Kidney epithelial cell (primary cell): ENCODE measurements at regions not wholly inside any gene's neighbourhood (a gene's known extent, or its start where the extent isn't known, plus 50 kb on each side); places are given as distances from the start of the nearest gene placed in this dataset.

Experiments
- DNase-seq: peaks from one replicate; pipeline ENCODE4 v3.0.0-alpha.2; 2010; ENCODE audit warnings: low read depth
- H3K27me3 ChIP-seq: 2 replicates; pipeline ENCODE4 v1.6.0; 2011; ENCODE audit warnings: low read length; ENCODE audit not compliant: control insufficient read depth, insufficient read depth
- H3K36me3 ChIP-seq: 2 replicates; pipeline ENCODE4 v1.5.1; 2011; ENCODE audit warnings: low read length; ENCODE audit not compliant: control insufficient read depth, insufficient read depth
- H3K4me3 ChIP-seq: 2 replicates; pipeline ENCODE4 v1.5.1; 2011; ENCODE audit warnings: low read depth, mild to moderate bottlenecking, control low read depth, low read length
- TF ChIP-seq, protein P1 (sequence below): IDR thresholded peaks from 2 replicates; pipeline ENCODE4 v1.5.1; 2011; ENCODE audit warnings: mild to moderate bottlenecking, moderate library complexity, low read length, control low read depth, inconsistent platforms; ENCODE audit not compliant: insufficient read depth, poor library complexity, severe bottlenecking

DNA sequence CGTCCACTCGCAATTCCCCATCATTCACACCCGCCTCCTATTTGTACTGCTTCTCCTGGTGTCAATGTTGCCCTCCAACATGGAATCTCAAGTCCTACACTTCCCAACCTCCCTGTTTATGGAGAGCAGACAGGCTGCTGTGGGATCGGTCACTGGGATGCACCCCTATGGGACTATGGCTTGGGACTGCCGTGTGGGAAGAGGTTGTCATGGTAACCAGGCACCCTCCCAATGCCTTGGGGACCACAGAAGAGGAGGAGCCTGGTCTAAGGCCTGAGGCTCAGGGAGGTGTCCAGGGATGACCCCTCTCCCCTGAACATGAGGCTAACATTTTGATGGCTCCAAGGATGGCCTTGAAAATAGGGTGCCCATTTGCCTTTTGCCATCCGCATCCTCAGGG is 116.6 kb upstream of the CST7 start:
- Histone ChIP-seq H3K4me3 (no peak overlapping the region), H3K36me3 (no peaks in the 10 kb centered on the region), H3K27me3 (no peaks in the 10 kb centered on the region)
- TF ChIP-seq, protein P1, sequence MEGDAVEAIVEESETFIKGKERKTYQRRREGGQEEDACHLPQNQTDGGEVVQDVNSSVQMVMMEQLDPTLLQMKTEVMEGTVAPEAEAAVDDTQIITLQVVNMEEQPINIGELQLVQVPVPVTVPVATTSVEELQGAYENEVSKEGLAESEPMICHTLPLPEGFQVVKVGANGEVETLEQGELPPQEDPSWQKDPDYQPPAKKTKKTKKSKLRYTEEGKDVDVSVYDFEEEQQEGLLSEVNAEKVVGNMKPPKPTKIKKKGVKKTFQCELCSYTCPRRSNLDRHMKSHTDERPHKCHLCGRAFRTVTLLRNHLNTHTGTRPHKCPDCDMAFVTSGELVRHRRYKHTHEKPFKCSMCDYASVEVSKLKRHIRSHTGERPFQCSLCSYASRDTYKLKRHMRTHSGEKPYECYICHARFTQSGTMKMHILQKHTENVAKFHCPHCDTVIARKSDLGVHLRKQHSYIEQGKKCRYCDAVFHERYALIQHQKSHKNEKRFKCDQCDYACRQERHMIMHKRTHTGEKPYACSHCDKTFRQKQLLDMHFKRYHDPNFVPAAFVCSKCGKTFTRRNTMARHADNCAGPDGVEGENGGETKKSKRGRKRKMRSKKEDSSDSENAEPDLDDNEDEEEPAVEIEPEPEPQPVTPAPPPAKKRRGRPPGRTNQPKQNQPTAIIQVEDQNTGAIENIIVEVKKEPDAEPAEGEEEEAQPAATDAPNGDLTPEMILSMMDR = no peak
- no peak for DNase-seq

DNA sequence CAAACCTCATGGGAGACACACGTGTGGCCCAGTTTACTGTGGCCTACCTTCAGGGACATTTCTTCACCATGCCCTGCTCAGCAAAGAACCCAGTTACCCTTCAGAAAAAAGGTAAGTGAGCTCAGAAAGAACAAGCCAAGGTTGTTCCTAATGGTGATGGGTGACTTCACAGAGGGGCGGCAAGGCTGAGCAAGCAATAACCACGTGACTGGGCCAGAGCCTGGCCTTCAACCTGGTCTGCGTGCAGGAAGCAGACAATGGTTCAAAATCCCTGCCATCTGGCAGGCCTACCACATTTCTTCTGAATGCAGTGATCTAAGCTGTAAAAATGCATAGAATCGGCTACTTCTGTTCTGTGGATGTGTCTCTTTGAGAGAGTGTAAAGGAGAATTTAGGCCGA is 115.5 kb upstream of the CST7 start:
- DNase-seq = no peak
- Histone ChIP-seq H3K27me3 (no peaks in the 10 kb centered on the region), H3K36me3 (no peaks in the 10 kb centered on the region), H3K4me3 (no peak overlapping the region)
- TF ChIP-seq, protein P1 = no peak

- no peaks in the 10 kb centered on the region for H3K36me3 ChIP-seq
- TF ChIP-seq, protein P1 = no peak
- no peaks in the 10 kb centered on the region for H3K27me3 ChIP-seq
- DNase-seq = no peak
- no peak overlapping the region for H3K4me3 ChIP-seq
Observed at GRCh38 chr20:24834310-24834709, 114.8 kb upstream of the CST7 start.

- Histone ChIP-seq H3K4me3 (no peak overlapping the region), H3K36me3 (no peaks in the 10 kb centered on the region), H3K27me3 (no peaks in the 10 kb centered on the region)
- no peak for DNase-seq
- TF ChIP-seq, protein P1 = no peak
Observed at GRCh38 chr20:24835195-24835594, 113.9 kb upstream of the CST7 start.

- Histone ChIP-seq H3K27me3 (no peaks in the 10 kb centered on the region), H3K4me3 (no peak overlapping the region), H3K36me3 (no peaks in the 10 kb centered on the region)
- DNase-seq = no peak
- TF ChIP-seq, protein P1 = no peak
Observed at GRCh38 chr20:24836041-24836533, 113.0 kb upstream of the CST7 start.

DNA sequence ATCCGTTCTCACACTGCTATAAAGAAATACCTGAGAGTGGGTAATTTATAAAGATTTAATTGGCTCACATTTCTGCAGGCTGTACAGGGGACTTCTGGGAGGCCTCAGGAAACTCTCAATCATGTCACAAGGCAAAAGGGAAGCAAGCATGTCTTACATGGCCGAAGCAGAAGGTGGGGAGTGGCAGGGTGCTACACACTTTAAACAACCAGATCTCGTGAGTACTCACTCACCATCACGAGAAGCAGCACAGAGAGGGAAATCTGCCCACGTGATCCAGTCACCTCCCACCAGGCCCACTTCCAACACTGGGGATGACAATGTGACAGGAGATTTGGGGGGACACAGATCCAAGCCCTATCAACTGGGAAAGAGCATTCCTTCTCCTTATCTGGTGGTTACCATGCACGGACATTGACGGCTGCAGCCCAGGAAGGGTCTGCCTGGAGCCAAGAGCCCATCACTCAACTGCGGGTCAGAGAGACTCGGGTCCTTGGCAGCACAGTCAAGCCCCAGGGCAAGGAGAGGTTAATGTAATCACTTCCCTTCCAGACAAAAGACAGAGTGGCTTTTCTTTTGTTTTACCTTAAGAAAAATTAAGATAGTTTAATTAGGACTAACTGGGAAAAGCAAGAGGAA is 112.3 kb upstream of the CST7 start:
- DNase-seq = no peak
- TF ChIP-seq, protein P1 = no peak
- H3K4me3 ChIP-seq = no peak overlapping the region
- H3K27me3 ChIP-seq = no peaks in the 10 kb centered on the region
- H3K36me3 ChIP-seq = no peaks in the 10 kb centered on the region
